Transverse colon (tissue), 4 donors: ENCODE measurements at regions not wholly inside any gene's neighbourhood (a gene's known extent, or its start where the extent isn't known, plus 50 kb on each side); places are given as distances from the start of the nearest gene placed in this dataset.

ENCODE experiments used
- DNase-seq: peaks from one replicate; pipeline ENCODE4 v3.0.0-alpha.2; 2019
- H3K27ac ChIP-seq, 4 donors: fragments of 200-600 bp; sonication (generic); 2 replicates each; pipeline ENCODE4 v1.5.1; 2016 to 2018; ENCODE audit warnings: inconsistent platforms in 4 of 4
- H3K27me3 ChIP-seq: fragments of 200-600 bp; sonication (generic); 2 replicates; pipeline ENCODE4 v1.5.1; 2017; ENCODE audit warnings: inconsistent platforms
- H3K36me3 ChIP-seq, 4 donors: fragments of 200-600 bp; sonication (generic); 2 replicates each; pipeline ENCODE4 v1.5.1; 2017 to 2019; ENCODE audit warnings: inconsistent platforms in 4 of 4
- H3K4me1 ChIP-seq, 4 donors: fragments of 200-600 bp; sonication (generic); 2 replicates each; pipeline ENCODE4 v1.5.1; 2017 to 2020; ENCODE audit warnings: inconsistent platforms in 4 of 4
- H3K4me3 ChIP-seq, 4 donors: fragments of 200-600 bp; sonication (generic); 1 replicate in 1 of 4; 2 replicates in 3 of 4; pipeline versions ENCODE4 v1.5.1 to v1.6.1; 2017 to 2019; ENCODE audit warnings: inconsistent platforms in 4 of 4
- H3K9me3 ChIP-seq, 2 donors: fragments of 200-600 bp; sonication (generic); 2 replicates each; pipeline ENCODE4 v1.5.1; 2017 to 2019; ENCODE audit warnings: inconsistent platforms in 2 of 2
- EP300 ChIP-seq: sonication (generic); formaldehyde crosslinking; IDR thresholded peaks from one replicate; pipeline ENCODE4 v1.6.1; 2017; ENCODE audit warnings: antibody characterized with exemption, low read depth
- POLR2A ChIP-seq: fragments of 450-650 bp; IDR thresholded peaks from one replicate; pipeline ENCODE4 v1.6.1; 2016; ENCODE audit warnings: antibody characterized with exemption, mild to moderate bottlenecking, moderate library complexity
- POLR2AphosphoS5 ChIP-seq, 3 donors: sonication (generic); formaldehyde crosslinking; IDR thresholded peaks; one replicate each; pipeline ENCODE4 v1.6.1; 2016; ENCODE audit warnings: antibody characterized with exemption in 3 of 3
- WGBS, 2 donors: methylation state at CpG; one replicate each; pipeline ENCODE4 v1.1.5; 2018; ENCODE audit warnings: low coverage in 1 of 2; 5-methylcytosine and 5-hydroxymethylcytosine counted together
- in situ Hi-C, 4 donors: fragments of 200-750 bp; cut with MboI; loops; one replicate each; pipeline versions ENCODE4 v1.15.0 to v1.15.1; 2017; ENCODE audit warnings: low sequenced_read_pairs in 3 of 4, low pct_ligation_motif_present in 1 of 4, low pct_unique_long_range_greater_than_20kb in 1 of 4
- intact Hi-C: fragments of 100-400 bp; cut with DNase I; formaldehyde crosslinking; loops from one replicate; pipeline ENCODE4 v1.15.1; 2023; ENCODE audit warnings: low total_unique reads
- TF ChIP-seq, protein P1 (sequence below), 5 experiments: fragments of 200-600 bp in 3 of 5; fragments of 450-650 bp in 2 of 5; sonication (generic) in 3 of 5; IDR thresholded peaks; 1 replicate in 2 of 5; 2 replicates in 3 of 5; pipeline ENCODE4 v1.5.1; 2016 to 2017; ENCODE audit warnings: antibody characterized with exemption in 5 of 5, inconsistent platforms in 3 of 5, mild to moderate bottlenecking in 2 of 5, moderate library complexity in 1 of 5

DNA sequence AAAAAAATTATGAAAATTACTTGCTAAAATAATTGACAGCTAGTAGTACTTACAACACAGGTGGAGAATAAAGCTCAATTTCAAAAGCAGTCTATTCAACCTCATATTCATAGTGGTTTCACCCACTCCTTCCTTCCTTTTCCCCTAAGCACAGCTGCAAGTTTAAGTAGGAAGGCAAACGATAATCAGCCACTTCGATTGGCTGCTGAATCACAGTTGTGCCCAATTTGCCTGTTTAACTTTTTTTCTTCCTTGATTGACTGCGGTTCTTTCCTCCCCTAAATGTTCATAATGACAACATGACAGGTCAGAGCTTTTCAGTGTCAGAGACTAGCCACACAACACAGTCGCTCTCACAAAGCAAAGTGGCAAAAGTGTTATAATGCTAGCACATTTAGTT, 468.0 kb upstream of the GBE1 start:
- no peaks in the 10 kb centered on the region for H3K27me3 ChIP-seq
- no peak overlapping the region for H3K4me3 ChIP-seq
- H3K27ac ChIP-seq, result no peak overlapping the region
- WGBS, 2 donors, result 49 to 73% methylated on average over 3 to 4 of the region's 4 CpGs
- no peaks in the 10 kb centered on the region for H3K4me1 ChIP-seq
- H3K9me3 ChIP-seq, result no peaks in the 10 kb centered on the region
- no peaks in the 10 kb centered on the region for H3K36me3 ChIP-seq
- TF ChIP-seq POLR2AphosphoS5 (IDR thresholded peaks at IDR 0.05), result no peak
- TF ChIP-seq EP300, result no peak
- in situ Hi-C loops (no loop called here), intact Hi-C loops (no loop called here)
- no peak for DNase-seq

- DNase-seq, result no peak
- H3K36me3 ChIP-seq, result no peaks in the 10 kb centered on the region
- intact Hi-C loops (no loop called here), in situ Hi-C loops (no loop called here)
- H3K4me3 ChIP-seq, result no peak overlapping the region
- H3K27me3 ChIP-seq, result no peaks in the 10 kb centered on the region
- 48% methylated on average over 4 of the region's 4 CpGs; no CpG with 5 or more reads in 1 of the 2 donors for WGBS, 2 donors
- H3K4me1 ChIP-seq, result no peaks in the 10 kb centered on the region
- TF ChIP-seq POLR2A (no peak), EP300 (no peak), POLR2AphosphoS5 (IDR thresholded peaks at IDR 0.05) (no peak)
- TF ChIP-seq, protein P1, sequence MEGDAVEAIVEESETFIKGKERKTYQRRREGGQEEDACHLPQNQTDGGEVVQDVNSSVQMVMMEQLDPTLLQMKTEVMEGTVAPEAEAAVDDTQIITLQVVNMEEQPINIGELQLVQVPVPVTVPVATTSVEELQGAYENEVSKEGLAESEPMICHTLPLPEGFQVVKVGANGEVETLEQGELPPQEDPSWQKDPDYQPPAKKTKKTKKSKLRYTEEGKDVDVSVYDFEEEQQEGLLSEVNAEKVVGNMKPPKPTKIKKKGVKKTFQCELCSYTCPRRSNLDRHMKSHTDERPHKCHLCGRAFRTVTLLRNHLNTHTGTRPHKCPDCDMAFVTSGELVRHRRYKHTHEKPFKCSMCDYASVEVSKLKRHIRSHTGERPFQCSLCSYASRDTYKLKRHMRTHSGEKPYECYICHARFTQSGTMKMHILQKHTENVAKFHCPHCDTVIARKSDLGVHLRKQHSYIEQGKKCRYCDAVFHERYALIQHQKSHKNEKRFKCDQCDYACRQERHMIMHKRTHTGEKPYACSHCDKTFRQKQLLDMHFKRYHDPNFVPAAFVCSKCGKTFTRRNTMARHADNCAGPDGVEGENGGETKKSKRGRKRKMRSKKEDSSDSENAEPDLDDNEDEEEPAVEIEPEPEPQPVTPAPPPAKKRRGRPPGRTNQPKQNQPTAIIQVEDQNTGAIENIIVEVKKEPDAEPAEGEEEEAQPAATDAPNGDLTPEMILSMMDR (IDR thresholded peaks at IDR 0.05), result no peak
- no peaks in the 10 kb centered on the region for H3K9me3 ChIP-seq
- no peak overlapping the region for H3K27ac ChIP-seq
Measured at GRCh38 chr3:82224661-82225060, 463.2 kb upstream of the GBE1 start.

GRCh38 chr3:82222401-82222800, 461.0 kb upstream of the GBE1 start:
- no peaks in the 10 kb centered on the region for H3K4me1 ChIP-seq
- TF ChIP-seq POLR2AphosphoS5 (IDR thresholded peaks at IDR 0.05) (no peak), EP300 (no peak), POLR2A (no peak)
- TF ChIP-seq, protein P1 (IDR thresholded peaks at IDR 0.05), result no peak
- 90 to 96% methylated on average over 1 of the region's 1 CpG for WGBS, 2 donors

GRCh38 chr3:82217571-82217970, 456.1 kb upstream of the GBE1 start:
- no peak for TF ChIP-seq EP300
- no peak for TF ChIP-seq POLR2A
- TF ChIP-seq, protein P1 (IDR thresholded peaks at IDR 0.05), result no peak
- no peak for TF ChIP-seq POLR2AphosphoS5 (IDR thresholded peaks at IDR 0.05)
- in situ Hi-C loops, result no loop called here
- H3K4me1 ChIP-seq, result no peaks in the 10 kb centered on the region
- no peaks in the 10 kb centered on the region for H3K36me3 ChIP-seq
- no peak overlapping the region for H3K27ac ChIP-seq
- H3K9me3 ChIP-seq, result no peaks in the 10 kb centered on the region
- WGBS, 2 donors, result 67 to 73% methylated on average over 3 to 4 of the region's 4 CpGs
- no peaks in the 10 kb centered on the region for H3K27me3 ChIP-seq
- no peak overlapping the region for H3K4me3 ChIP-seq
- DNase-seq, result no peak
- intact Hi-C loops, result no loop called here

More at GRCh38 chr3:82222401-82222800, 461.0 kb upstream of the GBE1 start:
- Histone ChIP-seq H3K36me3 (no peaks in the 10 kb centered on the region), H3K9me3 (no peaks in the 10 kb centered on the region), H3K27me3 (no peaks in the 10 kb centered on the region), H3K27ac (no peak overlapping the region), H3K4me3 (no peak overlapping the region)
- DNase-seq, result no peak
- in situ Hi-C loops (no loop called here), intact Hi-C loops (no loop called here)

GRCh38 chr3:82208002-82208710, 446.7 kb upstream of the GBE1 start:
- WGBS, 2 donors, result 52 to 70% methylated on average over 4 of the region's 4 CpGs
- Histone ChIP-seq H3K4me3 (no peak overlapping the region), H3K27me3 (no peaks in the 10 kb centered on the region), H3K27ac (no peak overlapping the region), H3K36me3 (no peaks in the 10 kb centered on the region), H3K4me1 (no peaks in the 10 kb centered on the region), H3K9me3 (no peaks in the 10 kb centered on the region)
- TF ChIP-seq POLR2AphosphoS5 (IDR thresholded peaks at IDR 0.05) (no peak), EP300 (no peak), POLR2A (no peak)
- TF ChIP-seq, protein P1 (IDR thresholded peaks at IDR 0.05), result no peak
- in situ Hi-C loops (no loop called here), intact Hi-C loops (no loop called here)
- DNase-seq, result no peak
